K562 (cell line): ENCODE measurements at regions not wholly inside any gene's neighbourhood (a gene's known extent, or its start where the extent isn't known, plus 50 kb on each side); places are given as distances from the start of the nearest gene placed in this dataset.

Source experiments
- ATAC-seq: fragments of 200-7000 bp; cut with Tn5 transposase; 3 replicates; pipeline ENCODE4 v1.9.1; 2020; ENCODE audit warnings: moderate library complexity
- BruUV-seq: library from RNA; stranded (reverse); fragments of 400-500 nt; replicated peaks from 2 replicates; lab custom pipeline; 2021; lab: Mats Ljungman, UMichigan
- CTCF ChIA-PET: fragments of 300-600 bp; formaldehyde crosslinking; extraction: SDS; loops from one replicate; lab custom pipeline; 2021; ENCODE audit warnings: low intra/inter-chr PET ratio; lab: Yijun Ruan, JAX
- POLR2A ChIA-PET: fragments of 300-600, 350-650 bp; sonication (Branson Sonifier 250); formaldehyde crosslinking; extraction: SDS; loops from one replicate; lab custom pipeline; 2021; ENCODE audit warnings: antibody characterized with exemption, inconsistent platforms; lab: Yijun Ruan, JAX
- DNase-seq, 4 experiments: peaks; one replicate each; pipeline versions ENCODE4 v3.0.0 to v3.0.0-alpha.2; 2011 to 2018; ENCODE audit warnings: low spot score in 3 of 4, mixed read lengths in 3 of 4; ENCODE audit errors: extremely low read depth in 1 of 4
- FAIRE-seq: peaks from 2 replicates; lab custom pipeline; 2011; peaks lifted over from hg19 to GRCh38; lab: Jason Lieb, UNC
- H2AFZ ChIP-seq: 2 replicates; pipeline ENCODE4 v1.6.0; 2011; ENCODE audit warnings: low read depth, low read length, control low read depth, inconsistent platforms
- H3K27ac ChIP-seq: fragments of 200-600 bp; 3 replicates; pipeline ENCODE4 v1.8.0; 2011; ENCODE audit warnings: low read depth, mild to moderate bottlenecking, control low read depth, inconsistent platforms, low read length, moderate library complexity, mixed read lengths; ENCODE audit errors: extremely low read depth
- H3K27me3 ChIP-seq, 2 experiments: fragments of 300-600 bp in 1 of 2; 2 replicates in 1 of 2; 3 replicates in 1 of 2; pipeline versions ENCODE4 v1.6.0 to v1.8.0; 2011; ENCODE audit warnings: inconsistent platforms in 2 of 2, low read length in 2 of 2, mild to moderate bottlenecking in 1 of 2, mixed read lengths in 1 of 2, moderate library complexity in 1 of 2; ENCODE audit not compliant: control insufficient read depth in 2 of 2, insufficient read depth in 2 of 2
- H3K36me3 ChIP-seq: fragments of 300-600 bp; 3 replicates; pipeline ENCODE4 v1.8.0; 2011; ENCODE audit warnings: mild to moderate bottlenecking, low read length, inconsistent platforms; ENCODE audit not compliant: control insufficient read depth, insufficient read depth
- H3K4me1 ChIP-seq, 2 experiments: fragments of 200-600 bp in 1 of 2; replicated peaks in 1 of 2; 2 replicates in 1 of 2; 3 replicates in 1 of 2; pipeline versions ENCODE4 v1.5.1 to v1.8.0; 2011; ENCODE audit warnings: inconsistent platforms in 2 of 2, low read length in 2 of 2, mild to moderate bottlenecking in 1 of 2, mixed read lengths in 1 of 2, moderate library complexity in 1 of 2; ENCODE audit not compliant: control insufficient read depth in 2 of 2, insufficient read depth in 2 of 2
- H3K4me2 ChIP-seq: 2 replicates; pipeline ENCODE4 v1.6.1; 2011; ENCODE audit warnings: low read length, control low read depth, inconsistent platforms, mixed read lengths; ENCODE audit not compliant: insufficient read depth
- H3K4me3 ChIP-seq: fragments of 200-600 bp; sonication (generic), shearing (Covaris generic); 2 replicates; pipeline ENCODE4 v1.5.1; 2016; ENCODE audit warnings: control low read depth, inconsistent platforms
- H3K79me2 ChIP-seq: fragments of 200-600 bp; 3 replicates; pipeline ENCODE4 v1.8.0; 2011; ENCODE audit warnings: low read length, inconsistent platforms; ENCODE audit not compliant: control insufficient read depth, insufficient read depth
- H3K9ac ChIP-seq, 2 experiments: 2 replicates each; pipeline versions ENCODE4 v1.6.0 to v1.6.1; 2011; ENCODE audit warnings: low read depth in 2 of 2, low read length in 2 of 2, control low read depth in 1 of 2, inconsistent platforms in 1 of 2, mild to moderate bottlenecking in 1 of 2, mixed read lengths in 1 of 2; ENCODE audit not compliant: insufficient read depth in 1 of 2
- H3K9me1 ChIP-seq: one replicate; pipeline ENCODE4 v1.6.0; 2011; ENCODE audit warnings: inconsistent platforms, mild to moderate bottlenecking, low read length, moderate library complexity; ENCODE audit not compliant: control insufficient read depth, insufficient read depth
- H3K9me3 ChIP-seq: replicated peaks from 2 replicates; pipeline ENCODE4 v1.5.1; 2011; ENCODE audit warnings: low read depth, low read length, inconsistent platforms; ENCODE audit not compliant: control insufficient read depth, insufficient read depth
- H4K20me1 ChIP-seq: replicated peaks from 2 replicates; pipeline ENCODE4 v1.6.1; 2011; ENCODE audit warnings: low read length, inconsistent platforms, mixed read lengths; ENCODE audit not compliant: control insufficient read depth, insufficient read depth
- BRD9 ChIP-seq: fragments of 450-650 bp; IDR thresholded peaks from 2 replicates; pipeline ENCODE4 v1.6.1; 2018; ENCODE audit warnings: low read depth; ENCODE audit not compliant: partially characterized antibody
- C11orf30 ChIP-seq: fragments of 450-650 bp; IDR thresholded peaks from 2 replicates; pipeline ENCODE4 v1.6.1; 2016; ENCODE audit warnings: low read depth, mild to moderate bottlenecking
- CBFB ChIP-seq: sonication (generic); formaldehyde crosslinking; IDR thresholded peaks from 2 replicates; pipeline ENCODE4 v1.4.0; 2020; ENCODE audit warnings: mild to moderate bottlenecking, missing genetic modification reagents
- ID3 ChIP-seq, 2 experiments: fragments of 250-450 bp in 1 of 2; fragments of 450-650 bp in 1 of 2; sonication (Bioruptor Pico) in 1 of 2; IDR thresholded peaks; 2 replicates each; pipeline versions ENCODE4 v1.6.1 to v1.8.0; 2016 to 2021; ENCODE audit warnings: mild to moderate bottlenecking in 2 of 2, moderate library complexity in 2 of 2, missing compliant biosample characterization in 1 of 2, missing genetic modification characterization in 1 of 2
- KLF1 ChIP-seq: fragments of 450-650 bp; IDR thresholded peaks from 2 replicates; pipeline ENCODE4 v1.6.1; 2016; ENCODE audit warnings: missing genetic modification characterization, missing compliant biosample characterization
- MAFF ChIP-seq: IDR thresholded peaks from 2 replicates; pipeline ENCODE4 v1.6.1; 2012; ENCODE audit warnings: low read length, improper control_type of control experiment
- MAFG ChIP-seq: fragments of 450-650 bp; conservative IDR thresholded peaks from 2 replicates; pipeline ENCODE4 v1.6.1; 2016; ENCODE audit warnings: missing genetic modification characterization, missing compliant biosample characterization
- MAFK ChIP-seq: IDR thresholded peaks from 2 replicates; pipeline ENCODE4 v1.6.1; 2011; ENCODE audit warnings: low read length, improper control_type of control experiment
- TFAP4 ChIP-seq: sonication (generic); formaldehyde crosslinking; IDR thresholded peaks from 2 replicates; pipeline ENCODE4 v1.8.0; 2022; ENCODE audit warnings: missing genetic modification reagents, mild to moderate bottlenecking, moderate library complexity, borderline replicate concordance
- ZNF316 ChIP-seq: fragments of 450-650 bp; IDR thresholded peaks from 2 replicates; pipeline ENCODE4 v1.6.1; 2016
- WGBS: fragments of 100-300 bp; shearing (Covaris generic); methylation state at CpG from one replicate; pipeline ENCODE4 v1.1.6; 2016; ENCODE audit warnings: low coverage, mixed read lengths; ENCODE audit not compliant: insufficient coverage; ENCODE audit errors: missing lambda C conversion rate; 5-methylcytosine and 5-hydroxymethylcytosine counted together
- in situ Hi-C: fragments of 300-500 bp; cut with MboI; formaldehyde crosslinking; loops from 4 replicates; pipeline ENCODE4 v1.15.0; 2018; ENCODE audit warnings: inconsistent platforms, mixed read lengths
- intact Hi-C: fragments of 100-400 bp; cut with micrococcal nuclease; formaldehyde crosslinking; loops from 2 replicates; pipeline ENCODE4 v1.14.2; 2022

- 0% methylated on average over 3 of the region's 3 CpGs for WGBS
- H3K9me3 ChIP-seq = no peaks in the 10 kb centered on the region
- no peaks in the 10 kb centered on the region for H4K20me1 ChIP-seq
- no peaks in the 10 kb centered on the region for H3K36me3 ChIP-seq
- H3K27ac ChIP-seq = no peak overlapping the region
- no peak overlapping the region for H2AFZ ChIP-seq
- no peak overlapping the region for H3K4me2 ChIP-seq
- no peak for DNase-seq
- TF ChIP-seq CBFB (CRISPR knock-in tag) = no peak
- TF ChIP-seq MAFK = peak; percentile 45; the same call in 1 of the 2 replicates
- peak; percentile 53; the same call in 1 of the 2 replicates for TF ChIP-seq MAFG (tag)
- TF ChIP-seq ZNF316 = peak; percentile 83
- TF ChIP-seq ID3 (CRISPR knock-in tag; IDR thresholded peaks at IDR 0.05) = no peak
- TF ChIP-seq ID3 (tag; IDR thresholded peaks at IDR 0.05) = no peak
- TF ChIP-seq TFAP4 = no peak
- peak; percentile 31; the same call in 1 of the 2 replicates for TF ChIP-seq MAFF
- peak; percentile 72 for TF ChIP-seq C11orf30
- TF ChIP-seq KLF1 (tag) = no peak
- TF ChIP-seq BRD9 = no peak
- no TSS peak for BruUV-seq
- H3K27me3 ChIP-seq = no peaks in the 10 kb centered on the region; a peak in 1 of 5 replicates
- no peak overlapping the region for H3K4me3 ChIP-seq
- no peak for ATAC-seq
- H3K9me1 ChIP-seq = no peaks in the 10 kb centered on the region
- ChIA-PET CTCF (no interaction called here), POLR2A (no interaction called here)
- no peak overlapping the region for H3K9ac ChIP-seq
- intact Hi-C loops (no loop called here), in situ Hi-C loops (no loop called here)
- H3K4me1 ChIP-seq = no peaks in the 10 kb centered on the region
- no peak for FAIRE-seq
- H3K79me2 ChIP-seq = no peaks in the 10 kb centered on the region
Observed at GRCh38 chr16:25627641-25628040, 64.1 kb upstream of the HS3ST4 start.
